GM19023 (cell line): ENCODE measurements at regions not wholly inside any gene's neighbourhood (a gene's known extent, or its start where the extent isn't known, plus 50 kb on each side); places are given as distances from the start of the nearest gene placed in this dataset.
"Not testable (repeated sequence)": the region's sequence is repeated elsewhere in the genome, so short reads cannot be mapped to it uniquely, and the experiment has no call there.

Source experiments
- ATAC-seq: cut with Tn5 transposase; IDR thresholded peaks from one replicate; pipeline ENCODE4 v1.9.1; 2021; ENCODE audit warnings: mild to moderate bottlenecking, moderate library complexity; ENCODE audit not compliant: unreplicated experiment

GRCh38 chr3:74426571-74426970 lies 187.9 kb downstream of the CNTN3 start:
- no peak for ATAC-seq

GRCh38 chr3:74423867-74424266 lies 190.6 kb downstream of the CNTN3 start:
- no peak for ATAC-seq

GRCh38 chr3:74420538-74421124 lies 193.8 kb downstream of the CNTN3 start:
- no peak for ATAC-seq

- no peak for ATAC-seq
These were observed 198.7 kb downstream of the CNTN3 start for GRCh38 chr3:74415731-74416130.

GRCh38 chr3:74413547-74414241 lies 200.8 kb downstream of the CNTN3 start:
- no peak for ATAC-seq

- ATAC-seq = no peak
These were observed 204.1 kb downstream of the CNTN3 start for GRCh38 chr3:74410276-74410941.

- no peak for ATAC-seq
These were observed 205.4 kb downstream of the CNTN3 start for GRCh38 chr3:74409066-74409465.

- no peak for ATAC-seq
These were observed 211.2 kb downstream of the CNTN3 start for GRCh38 chr3:74403307-74403706.

GRCh38 chr3:74402821-74403220 lies 211.6 kb downstream of the CNTN3 start:
- no peak for ATAC-seq

GRCh38 chr3:74393426-74393825 lies 221.0 kb downstream of the CNTN3 start:
- no peak for ATAC-seq

- ATAC-seq = no peak
These were observed 224.2 kb downstream of the CNTN3 start for GRCh38 chr3:74390121-74390877.

GRCh38 chr3:74387111-74387735 lies 227.2 kb downstream of the CNTN3 start:
- no peak for ATAC-seq

- no peak for ATAC-seq
These were observed 230.3 kb downstream of the CNTN3 start for GRCh38 chr3:74384159-74384558.

GRCh38 chr3:74377669-74378068 lies 236.8 kb downstream of the CNTN3 start:
- no peak for ATAC-seq

GRCh38 chr3:74376323-74376722 lies 238.1 kb downstream of the CNTN3 start:
- not testable (repeated sequence) for ATAC-seq

- ATAC-seq = no peak
These were observed 238.8 kb downstream of the CNTN3 start for GRCh38 chr3:74375653-74376052.

GRCh38 chr3:74372743-74373142 lies 241.7 kb downstream of the CNTN3 start:
- ATAC-seq = no peak

GRCh38 chr3:74370342-74370741 lies 244.1 kb downstream of the CNTN3 start:
- ATAC-seq = no peak

- no peak for ATAC-seq
These were observed 248.1 kb downstream of the CNTN3 start for GRCh38 chr3:74366331-74366730.

GRCh38 chr3:74363346-74363745 lies 251.1 kb downstream of the CNTN3 start:
- no peak for ATAC-seq

GRCh38 chr3:74360406-74360805 lies 254.1 kb downstream of the CNTN3 start:
- ATAC-seq = no peak
